Activated CD8-positive, alpha-beta memory T cell treated with anti-CD3 and anti-CD28 coated beads, Interleukin-2, amount 50 U/mL, for 24 hours (primary cell): ENCODE measurements at regions not wholly inside any gene's neighbourhood (a gene's known extent, or its start where the extent isn't known, plus 50 kb on each side); places are given as distances from the start of the nearest gene placed in this dataset.
"Not testable (repeated sequence)": the region's sequence is repeated elsewhere in the genome, so short reads cannot be mapped to it uniquely, and the experiment has no call there.

Experiments used
- DNase-seq: peaks from one replicate; pipeline ENCODE4 v3.0.0-alpha.2; 2020; ENCODE audit errors: extremely low read depth

GRCh38 chr17:15860774-15861173 is 84.2 kb upstream of the ADORA2B start:
- DNase-seq: not testable (repeated sequence)

- DNase-seq: not testable (repeated sequence)
These were observed 80.9 kb upstream of the ADORA2B start for GRCh38 chr17:15864061-15864460.

- not testable (repeated sequence) for DNase-seq
These were observed 80.5 kb upstream of the ADORA2B start for GRCh38 chr17:15864472-15864871.

GRCh38 chr17:15866015-15866414 is 78.9 kb upstream of the ADORA2B start:
- not testable (repeated sequence) for DNase-seq

- not testable (repeated sequence) for DNase-seq
These were observed 77.6 kb upstream of the ADORA2B start for GRCh38 chr17:15867331-15867730.

- DNase-seq: not testable (repeated sequence)
These were observed 75.1 kb upstream of the ADORA2B start for GRCh38 chr17:15869868-15870267.

- DNase-seq: not testable (repeated sequence)
These were observed 72.3 kb upstream of the ADORA2B start for GRCh38 chr17:15872677-15873076.

GRCh38 chr17:15877882-15878500 is 66.9 kb upstream of the ADORA2B start:
- DNase-seq: not testable (repeated sequence)

GRCh38 chr17:15882058-15882720 is 62.7 kb upstream of the ADORA2B start:
- DNase-seq: no peak

- no peak for DNase-seq
These were observed 62.2 kb upstream of the ADORA2B start for GRCh38 chr17:15882777-15883176.

GRCh38 chr17:15883617-15884111 is 61.3 kb upstream of the ADORA2B start:
- no peak for DNase-seq

GRCh38 chr17:15884731-15885130 is 60.2 kb upstream of the ADORA2B start:
- DNase-seq: no peak

- no peak for DNase-seq
These were observed 59.2 kb upstream of the ADORA2B start for GRCh38 chr17:15885770-15886169.

GRCh38 chr17:15886221-15886620 is 58.7 kb upstream of the ADORA2B start:
- no peak for DNase-seq

GRCh38 chr17:15886804-15887203 is 58.1 kb upstream of the ADORA2B start:
- DNase-seq: no peak

GRCh38 chr17:15888436-15888835 is 56.5 kb upstream of the ADORA2B start:
- DNase-seq: no peak

GRCh38 chr17:15890279-15890892 is 54.5 kb upstream of the ADORA2B start:
- no peak for DNase-seq

GRCh38 chr17:15891318-15891717 is 53.6 kb upstream of the ADORA2B start:
- no peak for DNase-seq

- no peak for DNase-seq
These were observed 52.7 kb upstream of the ADORA2B start for GRCh38 chr17:15892244-15892643.

- no peak for DNase-seq
These were observed 51.9 kb upstream of the ADORA2B start for GRCh38 chr17:15892731-15893657.

GRCh38 chr17:15893658-15894024 is 51.3 kb upstream of the ADORA2B start:
- DNase-seq: no peak

GRCh38 chr17:15894258-15894657 is 50.7 kb upstream of the ADORA2B start:
- no peak for DNase-seq
